ENCODE measurements at regions not wholly inside any gene's neighbourhood (a gene's known extent, or its start where the extent isn't known, plus 50 kb on each side); places are given as distances from the start of the nearest gene placed in this dataset.

GRCh38 chr2:121146630-121147029 lies 138.4 kb downstream of the TFCP2L1 start:
- no peaks in the 10 kb centered on the region for H4K20me1 ChIP-seq (ENCODE audit: insufficient read depth)
- no peak overlapping the region for H3K9ac ChIP-seq (ENCODE audit: low read length)
- no peaks in the 10 kb centered on the region for H3K9me3 ChIP-seq (ENCODE audit: low read length)
- H3K4me2 ChIP-seq (ENCODE audit: low read length) = no peak overlapping the region
- H3K27me3 ChIP-seq (ENCODE audit: insufficient read depth, low read depth, low read length) = no peaks in the 10 kb centered on the region
- H3F3A ChIP-seq (ENCODE audit: insufficient read depth, low read length, poor library complexity, severe bottlenecking) = no peaks in the 10 kb centered on the region
- H3K36me3 ChIP-seq (ENCODE audit: insufficient read depth, low read length) = no peaks in the 10 kb centered on the region
- no peaks in the 10 kb centered on the region for H3K9me2 ChIP-seq (ENCODE audit: insufficient read depth, low read length)
- H3K4me3 ChIP-seq (ENCODE audit: low read length) = no peak overlapping the region
- no peaks in the 10 kb centered on the region for H3K79me2 ChIP-seq (replicated peaks; ENCODE audit: insufficient read depth, low read length)
- TF ChIP-seq SMC3 (conservative IDR thresholded peaks at IDR 0.05; ENCODE audit: poor library complexity) (no peak), POLR2AphosphoS5 (IDR thresholded peaks at IDR 0.05) (no peak), EZH2 (IDR thresholded peaks at IDR 0.05; ENCODE audit: borderline replicate concordance, insufficient read depth, low read length, poor library complexity, severe bottlenecking) (no peak), REST (IDR thresholded peaks at IDR 0.05; ENCODE audit: borderline replicate concordance) (no peak), RAD21 (conservative IDR thresholded peaks at IDR 0.05) (no peak), MXI1 (conservative IDR thresholded peaks at IDR 0.05; ENCODE audit: poor library complexity, severe bottlenecking) (no peak), TAF1 (IDR thresholded peaks at IDR 0.05; ENCODE audit: low read depth) (no peak)
- TF ChIP-seq, protein P1, sequence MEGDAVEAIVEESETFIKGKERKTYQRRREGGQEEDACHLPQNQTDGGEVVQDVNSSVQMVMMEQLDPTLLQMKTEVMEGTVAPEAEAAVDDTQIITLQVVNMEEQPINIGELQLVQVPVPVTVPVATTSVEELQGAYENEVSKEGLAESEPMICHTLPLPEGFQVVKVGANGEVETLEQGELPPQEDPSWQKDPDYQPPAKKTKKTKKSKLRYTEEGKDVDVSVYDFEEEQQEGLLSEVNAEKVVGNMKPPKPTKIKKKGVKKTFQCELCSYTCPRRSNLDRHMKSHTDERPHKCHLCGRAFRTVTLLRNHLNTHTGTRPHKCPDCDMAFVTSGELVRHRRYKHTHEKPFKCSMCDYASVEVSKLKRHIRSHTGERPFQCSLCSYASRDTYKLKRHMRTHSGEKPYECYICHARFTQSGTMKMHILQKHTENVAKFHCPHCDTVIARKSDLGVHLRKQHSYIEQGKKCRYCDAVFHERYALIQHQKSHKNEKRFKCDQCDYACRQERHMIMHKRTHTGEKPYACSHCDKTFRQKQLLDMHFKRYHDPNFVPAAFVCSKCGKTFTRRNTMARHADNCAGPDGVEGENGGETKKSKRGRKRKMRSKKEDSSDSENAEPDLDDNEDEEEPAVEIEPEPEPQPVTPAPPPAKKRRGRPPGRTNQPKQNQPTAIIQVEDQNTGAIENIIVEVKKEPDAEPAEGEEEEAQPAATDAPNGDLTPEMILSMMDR (IDR thresholded peaks at IDR 0.05; ENCODE audit: poor library complexity, severe bottlenecking) = no peak
- no peak overlapping the region for H2AFZ ChIP-seq (ENCODE audit: low read depth, low read length)
- H3K27ac ChIP-seq (ENCODE audit: low read length) = no peak overlapping the region

DNA sequence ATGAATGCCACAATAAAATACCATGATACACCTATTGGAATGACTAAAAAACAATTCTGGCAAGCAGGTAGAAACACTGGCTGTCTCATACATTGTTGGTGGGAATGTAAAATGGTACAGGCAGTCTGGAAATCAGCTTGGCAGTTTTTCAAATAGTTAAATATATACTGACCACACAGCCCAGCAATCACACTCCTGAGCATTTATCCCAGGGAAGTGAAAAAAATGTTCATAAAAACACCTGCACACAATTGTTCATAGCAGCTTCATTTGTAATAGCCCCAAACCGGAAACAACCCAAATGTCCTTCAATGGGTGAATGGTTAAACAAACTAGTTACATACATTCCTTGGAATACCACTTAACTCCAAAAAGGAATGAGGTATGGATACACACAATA lies 137.2 kb downstream of the TFCP2L1 start:
- Histone ChIP-seq H3K9me2 (ENCODE audit: insufficient read depth, low read length) (no peaks in the 10 kb centered on the region), H4K20me1 (ENCODE audit: insufficient read depth) (no peaks in the 10 kb centered on the region), H3K9me3 (ENCODE audit: low read length) (no peaks in the 10 kb centered on the region), H3K27ac (ENCODE audit: low read length) (no peak overlapping the region), H3K4me2 (ENCODE audit: low read length) (no peak overlapping the region), H3K36me3 (ENCODE audit: insufficient read depth, low read length) (no peaks in the 10 kb centered on the region), H2AFZ (ENCODE audit: low read depth, low read length) (no peak overlapping the region), H3K79me2 (replicated peaks; ENCODE audit: insufficient read depth, low read length) (no peaks in the 10 kb centered on the region), H3K4me3 (ENCODE audit: low read length) (no peak overlapping the region), H3K9ac (ENCODE audit: low read length) (no peak overlapping the region), H3K27me3 (ENCODE audit: insufficient read depth, low read depth, low read length) (no peaks in the 10 kb centered on the region), H3F3A (ENCODE audit: insufficient read depth, low read length, poor library complexity, severe bottlenecking) (no peaks in the 10 kb centered on the region)
- TF ChIP-seq REST (IDR thresholded peaks at IDR 0.05; ENCODE audit: borderline replicate concordance) (no peak), EP300 (conservative IDR thresholded peaks at IDR 0.05; ENCODE audit: poor library complexity, severe bottlenecking) (no peak), POLR2AphosphoS5 (IDR thresholded peaks at IDR 0.05) (no peak), TAF1 (IDR thresholded peaks at IDR 0.05; ENCODE audit: low read depth) (no peak)
- TF ChIP-seq, protein P1 (IDR thresholded peaks at IDR 0.05; ENCODE audit: poor library complexity, severe bottlenecking) = no peak

Data from neural cell (in vitro differentiated cells).